GM19324 (cell line): ENCODE measurements at regions not wholly inside any gene's neighbourhood (a gene's known extent, or its start where the extent isn't known, plus 50 kb on each side); places are given as distances from the start of the nearest gene placed in this dataset.

Experiments used
- ATAC-seq: cut with Tn5 transposase; IDR thresholded peaks from one replicate; pipeline ENCODE4 v1.9.1; 2021; ENCODE audit warnings: mild to moderate bottlenecking, moderate library complexity; ENCODE audit not compliant: unreplicated experiment, low FRiP score

DNA sequence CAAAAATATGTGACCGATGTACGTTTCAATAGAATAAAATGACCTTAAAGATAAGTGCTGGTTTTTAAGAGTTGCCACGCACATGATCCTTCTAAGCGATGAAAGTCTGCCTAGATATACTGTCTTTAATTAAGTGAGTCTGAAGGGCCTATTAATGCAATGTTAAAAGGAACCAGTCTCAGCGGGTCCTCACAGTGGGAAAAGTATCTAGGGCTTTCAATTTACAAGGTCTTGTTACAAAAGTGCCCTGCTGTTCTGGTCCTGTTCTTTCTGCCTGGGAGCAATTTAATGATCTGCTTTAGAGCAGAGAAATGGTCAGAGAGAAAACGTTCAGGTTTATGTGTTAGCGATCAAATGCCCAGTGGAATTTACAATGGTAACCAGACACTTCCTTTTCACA, 864.0 kb downstream of the KCNJ2 start:
- no peak for ATAC-seq

- ATAC-seq, result no peak
Observed at GRCh38 chr17:71035226-71035625, 865.9 kb downstream of the KCNJ2 start.

DNA sequence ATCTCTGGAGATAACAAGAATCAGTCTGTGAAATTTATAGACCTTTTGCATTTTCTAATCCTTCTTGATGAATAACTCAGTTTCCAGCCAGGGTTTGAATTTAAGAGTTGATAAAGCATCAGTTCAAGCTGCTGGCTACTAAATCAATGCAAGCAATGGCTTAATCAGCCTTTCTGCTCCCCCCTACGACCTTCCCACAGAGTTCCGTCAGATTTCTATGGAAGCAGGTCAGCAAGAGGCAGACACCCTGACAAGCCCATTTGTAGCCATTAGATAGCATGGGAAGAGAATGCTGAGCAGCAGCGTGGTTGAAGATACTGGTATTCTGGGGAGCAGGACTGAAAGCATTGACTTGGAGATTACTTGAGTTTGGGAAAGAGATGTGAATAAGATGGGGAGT, 868.1 kb downstream of the KCNJ2 start:
- no peak for ATAC-seq

DNA sequence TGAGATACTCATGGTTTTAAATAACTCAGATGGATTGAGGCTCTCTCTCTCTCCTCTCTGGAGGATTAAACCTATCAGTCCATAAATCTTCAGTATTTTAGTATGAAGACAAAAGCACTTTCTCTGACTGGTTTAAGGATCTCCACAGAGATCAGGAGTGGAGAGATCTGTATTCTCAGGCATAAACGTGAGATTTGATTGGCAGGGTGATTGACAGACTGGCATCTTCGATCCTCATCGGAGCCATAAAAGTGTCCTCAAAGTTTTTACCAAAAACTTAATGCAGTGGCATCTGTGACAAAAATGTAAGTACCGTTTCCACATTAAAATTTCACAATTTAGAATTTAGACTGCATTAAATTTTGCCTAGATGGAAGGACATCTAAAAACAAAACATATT, 870.1 kb downstream of the KCNJ2 start:
- ATAC-seq, result no peak

DNA sequence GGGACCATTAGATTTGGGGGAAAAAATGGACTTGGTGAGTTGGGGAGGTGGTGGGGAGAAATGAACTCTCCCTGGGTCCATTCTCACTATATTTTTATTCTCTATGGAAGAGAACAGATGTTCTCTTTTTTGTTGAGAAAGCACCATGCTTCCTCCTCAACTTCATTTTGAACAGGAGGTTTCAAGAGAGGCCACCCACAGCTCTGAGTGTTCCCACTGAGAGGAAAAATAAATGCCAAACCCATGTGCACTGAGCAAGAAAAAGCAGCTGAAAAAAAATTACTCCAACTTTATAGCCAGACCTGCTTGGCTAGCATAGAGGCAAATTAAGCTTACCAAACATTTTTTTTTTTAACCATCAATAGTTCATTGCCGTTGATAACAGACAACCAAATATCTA, 883.6 kb downstream of the KCNJ2 start:
- ATAC-seq, result no peak

DNA sequence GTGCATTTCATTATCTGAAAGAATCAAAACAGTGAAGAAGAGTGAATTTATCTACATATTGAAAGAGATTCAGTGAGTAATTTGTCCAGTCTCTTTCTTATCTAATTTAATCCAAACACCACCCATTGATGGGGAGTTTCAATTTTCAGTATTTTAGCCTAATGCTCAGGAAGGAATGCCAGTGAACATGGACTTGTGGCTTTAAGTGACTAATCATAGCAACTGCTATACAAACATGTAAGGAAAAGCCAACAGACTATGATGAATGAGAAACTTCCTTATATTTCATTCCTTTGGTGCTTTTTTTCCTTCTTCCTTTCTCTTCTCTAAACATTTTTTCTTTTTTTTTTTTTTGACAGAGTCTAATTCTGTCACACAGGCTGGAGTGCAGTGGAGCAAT, 885.8 kb downstream of the KCNJ2 start:
- no peak for ATAC-seq

DNA sequence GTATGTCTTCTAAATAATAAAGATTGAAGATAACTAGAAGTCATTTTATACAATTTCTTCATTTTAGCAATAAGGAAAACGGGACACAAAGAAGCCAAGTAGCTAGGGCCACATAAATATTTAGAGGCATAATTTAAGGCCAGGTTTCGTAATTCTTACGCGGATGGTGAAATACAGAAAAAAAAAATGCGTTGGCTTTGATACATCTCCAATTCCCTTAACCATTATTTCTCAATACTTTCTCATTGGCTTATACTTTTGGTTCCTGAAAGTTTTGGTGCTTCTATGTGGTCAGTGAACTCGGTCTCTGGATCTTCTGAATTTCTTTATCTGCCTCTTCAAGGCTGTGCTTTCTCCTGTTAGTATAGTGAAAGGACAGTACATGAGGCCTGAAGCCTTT, 888.1 kb downstream of the KCNJ2 start:
- ATAC-seq, result no peak

DNA sequence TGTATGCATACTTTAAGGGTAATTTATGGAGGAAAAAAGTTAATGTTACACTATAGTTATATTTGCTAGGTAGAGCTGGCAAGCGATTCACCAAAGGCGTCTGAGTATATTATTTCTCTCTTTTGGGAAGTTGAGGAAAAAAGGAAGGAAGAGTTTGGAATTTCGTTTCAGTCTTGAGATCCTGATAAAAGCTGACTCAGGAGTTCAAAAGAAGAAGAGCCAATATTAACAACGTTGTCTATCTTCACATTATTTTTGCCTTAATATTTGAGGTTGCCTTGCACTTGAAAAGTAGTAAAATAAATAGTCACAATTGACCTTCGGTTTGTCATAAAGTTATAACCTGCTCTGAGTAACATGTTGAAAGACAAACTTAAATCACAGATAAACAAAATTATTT, 888.6 kb downstream of the KCNJ2 start:
- ATAC-seq, result no peak

GRCh38 chr17:71063127-71063526, 893.8 kb downstream of the KCNJ2 start:
- no peak for ATAC-seq

DNA sequence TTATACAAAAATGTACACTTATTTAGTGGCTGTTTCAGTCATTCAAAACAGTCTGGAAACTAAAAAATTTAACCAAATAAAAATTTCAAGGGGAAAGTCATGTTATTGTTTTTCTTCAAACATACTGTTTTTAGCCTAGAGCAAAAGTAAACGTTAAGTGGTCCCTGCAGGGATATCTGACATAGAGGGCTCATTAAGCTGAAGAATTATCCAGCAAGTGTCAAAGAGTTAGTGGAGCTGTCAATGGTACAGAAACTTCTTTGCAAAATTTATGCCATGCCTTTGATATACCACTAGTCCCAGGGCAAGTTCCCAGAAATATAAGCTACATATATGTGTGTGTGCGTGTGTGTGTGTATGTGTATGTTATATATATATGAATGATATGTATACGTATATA, 894.2 kb downstream of the KCNJ2 start:
- ATAC-seq, result no peak

DNA sequence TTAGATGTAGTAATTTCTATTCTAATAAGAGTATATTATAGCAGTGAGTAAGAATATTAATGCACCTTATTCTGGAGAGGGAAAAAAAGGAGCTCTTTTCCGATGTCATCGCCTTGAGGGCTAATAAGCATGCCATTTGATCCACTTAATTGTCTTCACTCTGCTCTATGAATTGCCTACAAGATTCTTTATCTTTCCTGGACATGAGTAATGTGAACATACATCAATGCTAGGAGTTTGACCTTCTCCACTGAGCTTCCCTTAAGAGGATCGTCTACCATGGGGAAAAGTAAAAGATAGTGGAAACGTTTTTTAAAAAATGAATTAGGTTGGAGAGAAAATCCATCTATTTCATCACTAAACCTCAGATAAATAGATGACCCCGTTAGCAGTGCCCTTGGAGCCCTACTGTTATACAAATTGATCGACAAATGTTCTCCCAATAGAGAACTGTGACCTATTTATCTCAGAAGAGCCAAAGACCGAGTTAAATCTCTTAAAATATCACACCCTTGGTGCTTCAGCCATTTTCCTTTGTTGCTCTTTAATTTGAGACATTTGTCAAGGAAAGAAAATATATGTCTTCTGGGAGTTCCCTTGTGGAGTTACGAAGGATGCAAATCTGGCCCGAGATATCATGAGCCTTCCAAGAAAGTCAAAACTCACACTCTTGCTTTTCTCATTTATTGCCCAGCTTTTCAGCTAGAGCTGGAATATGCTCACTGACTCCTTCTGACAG, 898.5 kb downstream of the KCNJ2 start:
- ATAC-seq, result no peak

DNA sequence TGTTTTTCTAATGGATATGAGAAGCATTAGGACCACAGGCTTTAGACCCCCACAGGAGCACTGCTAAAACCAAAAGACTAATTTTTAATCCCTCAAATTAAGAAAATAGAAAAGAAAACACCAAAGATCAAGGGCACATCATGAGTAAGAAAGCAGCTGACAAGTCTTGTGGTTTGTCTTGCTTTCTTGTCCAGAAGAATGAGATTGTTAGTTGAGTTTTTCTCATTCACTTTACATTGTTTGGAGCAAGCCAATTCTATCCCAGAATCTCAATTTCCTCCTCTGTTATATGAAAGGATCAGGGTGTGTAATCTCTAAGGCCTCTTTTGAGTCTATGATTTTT, 899.0 kb downstream of the KCNJ2 start:
- no peak for ATAC-seq

DNA sequence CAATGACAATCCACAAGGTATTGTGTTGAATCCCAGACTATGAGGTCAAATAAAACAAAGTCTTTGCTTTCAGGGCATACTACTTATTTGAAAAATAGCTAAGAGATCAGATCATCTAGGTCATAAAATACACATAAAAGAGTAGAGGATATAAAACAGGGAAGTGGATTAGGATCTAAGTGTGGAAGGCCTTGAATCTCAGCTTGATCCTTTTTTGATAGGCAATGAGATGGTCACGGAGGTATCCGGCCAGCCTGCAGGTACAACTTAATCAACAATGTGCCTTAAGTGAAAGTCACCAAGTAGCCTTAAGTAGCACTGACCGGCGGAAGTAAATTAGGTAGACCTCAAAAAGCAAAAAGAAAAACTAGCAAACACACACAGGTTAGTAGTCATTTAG, 901.7 kb downstream of the KCNJ2 start:
- ATAC-seq, result no peak

- no peak for ATAC-seq
Observed at GRCh38 chr17:71071837-71072236, 902.5 kb downstream of the KCNJ2 start.

DNA sequence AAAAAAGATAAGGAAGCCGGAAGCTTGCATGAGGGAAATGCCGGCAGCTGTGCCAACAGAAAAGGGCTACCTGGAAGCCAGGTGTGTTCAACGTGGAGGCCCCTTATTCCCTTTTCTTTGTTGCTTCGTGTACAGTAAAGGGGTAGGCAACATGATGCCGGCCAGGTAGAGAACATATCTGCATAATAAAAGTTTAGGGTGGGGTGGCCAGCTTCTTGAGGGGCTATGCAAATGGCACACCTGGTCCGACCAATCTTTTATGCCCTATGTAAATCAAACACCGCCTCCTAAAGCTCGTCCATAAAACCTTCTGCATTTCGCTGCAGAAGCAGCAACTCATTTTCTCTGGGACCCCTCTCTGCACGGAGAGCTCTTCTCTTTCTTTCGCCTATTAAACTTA, 911.6 kb downstream of the KCNJ2 start:
- ATAC-seq, result no peak

GRCh38 chr17:71081666-71082065, 912.3 kb downstream of the KCNJ2 start:
- no peak for ATAC-seq

DNA sequence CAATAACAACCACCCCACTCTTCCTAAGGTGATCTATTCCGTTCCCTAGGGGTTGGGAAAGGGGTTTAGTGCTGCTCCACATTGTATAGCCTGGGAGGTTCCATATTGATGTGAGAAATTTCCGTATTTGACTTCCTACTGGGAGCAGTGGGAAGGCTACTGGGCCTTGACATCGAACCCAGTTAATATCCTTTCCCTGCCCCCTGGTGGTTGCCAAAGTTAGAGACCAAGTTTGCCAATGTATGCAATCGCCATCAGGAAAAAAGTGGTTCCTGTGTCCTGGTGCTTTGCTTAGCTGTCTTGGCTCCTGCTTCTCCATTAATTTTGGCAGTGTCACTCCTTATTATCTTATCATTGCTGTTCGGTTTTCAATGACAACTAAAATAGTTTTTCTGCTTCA, 914.9 kb downstream of the KCNJ2 start:
- no peak for ATAC-seq

- ATAC-seq, result no peak
Observed at GRCh38 chr17:71084838-71085237, 915.5 kb downstream of the KCNJ2 start.

- no peak for ATAC-seq
Observed at GRCh38 chr17:71085238-71086033, 916.1 kb downstream of the KCNJ2 start.

DNA sequence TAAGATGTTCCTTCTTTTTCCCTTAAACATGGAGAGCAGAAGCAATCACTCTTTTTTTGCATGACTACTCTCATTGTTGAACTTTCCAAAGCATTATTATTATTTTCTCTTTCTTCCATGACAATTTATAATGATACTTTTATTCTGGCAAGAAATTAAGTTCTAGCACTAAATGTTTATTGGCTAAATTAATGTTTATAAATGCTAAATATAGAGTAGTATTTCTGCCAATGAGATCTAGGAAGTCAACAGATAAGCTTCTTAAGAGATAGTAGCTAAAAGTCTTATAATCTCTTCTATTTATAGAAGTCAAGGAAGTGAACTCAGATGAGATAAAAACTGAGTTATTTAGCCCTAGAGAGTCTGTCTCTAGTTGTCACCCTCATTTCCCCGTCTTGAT, 920.1 kb downstream of the KCNJ2 start:
- ATAC-seq, result no peak

DNA sequence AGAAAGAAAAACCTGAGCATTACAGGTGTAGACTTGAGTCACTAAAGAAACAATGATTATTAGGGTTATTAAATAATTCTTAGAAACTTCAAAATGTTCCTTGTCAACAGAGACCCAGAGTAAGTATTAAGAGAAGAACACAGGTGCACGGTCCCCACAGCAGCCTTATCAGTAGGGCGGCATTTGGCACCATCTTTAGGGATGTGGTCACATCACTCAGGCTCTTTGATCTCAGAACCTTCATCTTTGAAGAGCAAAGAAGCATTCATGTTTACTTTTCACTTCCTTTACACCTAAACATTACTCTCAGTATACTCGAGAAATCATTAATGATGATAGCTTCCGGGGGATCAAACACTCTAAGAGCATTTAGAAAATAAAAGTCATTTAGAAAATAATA, 928.7 kb downstream of the KCNJ2 start:
- no peak for ATAC-seq

DNA sequence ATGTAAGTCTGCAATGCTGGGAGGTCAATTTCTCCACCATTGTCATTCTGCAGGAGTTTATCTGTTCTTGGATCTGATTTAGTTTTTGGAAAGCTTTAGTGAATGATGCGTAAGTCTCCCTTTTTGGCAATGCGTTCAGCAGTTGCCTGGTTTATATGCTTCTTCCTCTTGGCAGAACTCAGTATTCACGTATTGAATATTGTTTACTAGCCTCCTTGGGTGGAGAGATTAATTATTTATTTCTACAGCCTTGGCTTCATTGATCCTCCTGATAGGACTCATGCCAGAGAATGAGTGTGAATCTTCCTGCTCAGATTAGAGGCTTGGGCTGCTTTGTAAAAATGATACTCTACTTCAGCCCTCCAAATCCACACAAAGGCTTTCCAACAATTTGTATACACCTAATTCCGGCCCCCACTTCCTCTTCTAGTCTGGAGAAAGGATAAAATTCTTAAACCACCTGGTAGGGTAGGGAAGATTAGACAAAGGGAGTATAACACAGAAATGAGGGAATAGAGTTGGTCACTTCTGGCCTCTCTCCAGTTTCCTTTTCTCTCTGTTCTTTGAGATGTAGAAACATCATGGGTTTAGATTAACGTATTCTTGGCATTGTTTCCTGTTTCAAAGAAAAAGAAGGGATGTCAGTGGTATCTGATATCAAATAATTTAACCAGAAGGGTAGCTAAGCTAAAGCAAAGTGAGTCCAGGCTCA, 929.8 kb downstream of the KCNJ2 start:
- ATAC-seq, result no peak
